H1 (cell line): ENCODE measurements at regions not wholly inside any gene's neighbourhood (a gene's known extent, or its start where the extent isn't known, plus 50 kb on each side); places are given as distances from the start of the nearest gene placed in this dataset.

Experiments
- CTCF ChIA-PET: fragments of 300-600 bp; sonication (Branson Sonifier 250); formaldehyde crosslinking; loops from one replicate; lab custom pipeline; 2021; ENCODE audit not compliant: partially characterized antibody; lab: Charles Lee
- POLR2A ChIA-PET: fragments of 300-600 bp; sonication (Branson Sonifier 250); formaldehyde crosslinking; loops from one replicate; lab custom pipeline; 2021; ENCODE audit warnings: inconsistent platforms; ENCODE audit not compliant: partially characterized antibody; lab: Charles Lee
- DNase-seq, 2 experiments: peaks; one replicate each; pipeline versions ENCODE4 v3.0.0 to v3.0.0-alpha.2; 2010 to 2022; ENCODE audit warnings: low spot score in 2 of 2, low read depth in 1 of 2, mixed read lengths in 1 of 2
- FAIRE-seq: peaks from 2 replicates; lab custom pipeline; 2011; peaks lifted over from hg19 to GRCh38; lab: Jason Lieb, UNC
- H2AFZ ChIP-seq: 2 replicates; pipeline ENCODE4 v1.8.1; 2012; ENCODE audit warnings: low read length, inconsistent platforms
- H2AK5ac ChIP-seq: 2 replicates; pipeline ENCODE4 v1.6.1; 2013; ENCODE audit warnings: low read depth, low read length
- H2BK120ac ChIP-seq: replicated peaks from 2 replicates; pipeline ENCODE3; 2013; ENCODE audit warnings: low read depth, low read length, inconsistent platforms
- H2BK12ac ChIP-seq: 2 replicates; pipeline ENCODE4 v1.6.1; 2013; ENCODE audit warnings: low read depth, low read length
- H2BK15ac ChIP-seq: 2 replicates; pipeline ENCODE4 v1.6.1; 2013; ENCODE audit warnings: low read length
- H2BK20ac ChIP-seq: 2 replicates; pipeline ENCODE4 v1.6.1; 2013; ENCODE audit warnings: low read length
- H2BK5ac ChIP-seq: 2 replicates; pipeline ENCODE4 v1.6.1; 2013; ENCODE audit warnings: low read depth, low read length
- H3K14ac ChIP-seq: 2 replicates; pipeline ENCODE4 v1.6.1; 2013; ENCODE audit warnings: inconsistent platforms; ENCODE audit not compliant: insufficient read length
- H3K18ac ChIP-seq: 2 replicates; pipeline ENCODE4 v1.6.1; 2013; ENCODE audit warnings: low read length; ENCODE audit errors: extremely low read depth
- H3K23ac ChIP-seq: 2 replicates; pipeline ENCODE4 v1.6.1; 2013; ENCODE audit warnings: inconsistent platforms; ENCODE audit not compliant: insufficient read length
- H3K23me2 ChIP-seq: 2 replicates; pipeline ENCODE4 v1.6.1; 2013; ENCODE audit warnings: low read depth, low read length
- H3K27ac ChIP-seq: 2 replicates; pipeline ENCODE4 v1.6.1; 2011; ENCODE audit warnings: low read depth, low read length, inconsistent platforms
- H3K27me3 ChIP-seq, 4 experiments: replicated peaks in 1 of 4; 1 replicate in 1 of 4; 2 replicates in 3 of 4; pipeline versions ENCODE4 v1.6.1 to v1.8.1; 2011 to 2013; ENCODE audit warnings: low read length in 3 of 4, mild to moderate bottlenecking in 3 of 4, inconsistent platforms in 2 of 4, mixed read lengths in 2 of 4, moderate library complexity in 1 of 4; ENCODE audit not compliant: control insufficient read depth in 3 of 4, insufficient read depth in 3 of 4; ENCODE audit errors: extremely low read depth in 1 of 4
- H3K36me3 ChIP-seq, 4 experiments: 2 replicates each; pipeline versions ENCODE4 v1.6.1 to v1.8.1; 2011 to 2013; ENCODE audit warnings: mild to moderate bottlenecking in 4 of 4, low read length in 3 of 4, moderate library complexity in 2 of 4, control low read depth in 1 of 4, inconsistent platforms in 1 of 4; ENCODE audit not compliant: insufficient read depth in 4 of 4, control insufficient read depth in 2 of 4
- H3K4ac ChIP-seq: replicated peaks from 2 replicates; pipeline ENCODE3; 2013; ENCODE audit warnings: low read length, low read depth, mixed read lengths, inconsistent platforms; ENCODE audit not compliant: insufficient read length
- H3K4me1 ChIP-seq, 4 experiments: replicated peaks in 1 of 4; 1 replicate in 1 of 4; 2 replicates in 3 of 4; pipeline versions ENCODE4 v1.6.1 to v1.8.1; 2011 to 2013; ENCODE audit warnings: low read length in 3 of 4, inconsistent platforms in 2 of 4, mixed read lengths in 1 of 4; ENCODE audit not compliant: insufficient read depth in 4 of 4, control insufficient read depth in 3 of 4
- H3K4me2 ChIP-seq, 2 experiments: 2 replicates each; pipeline versions ENCODE4 v1.6.1 to v1.8.1; 2011 to 2013; ENCODE audit warnings: low read depth in 2 of 2, low read length in 2 of 2, control low read depth in 1 of 2, inconsistent platforms in 1 of 2, mild to moderate bottlenecking in 1 of 2; ENCODE audit not compliant: insufficient read depth in 1 of 2
- H3K4me3 ChIP-seq, 4 experiments: fragments of 200-600, 300-600 bp in 1 of 4; sonication (generic), shearing (Covaris generic), sonication (Bioruptor Twin) in 1 of 4; 2 replicates each; pipeline versions ENCODE4 v1.5.1 to v1.8.1; 2011 to 2016; ENCODE audit warnings: low read length in 4 of 4, low read depth in 3 of 4, control low read depth in 2 of 4, inconsistent platforms in 2 of 4, mild to moderate bottlenecking in 2 of 4, mixed read lengths in 1 of 4, moderate library complexity in 1 of 4; ENCODE audit not compliant: insufficient read depth in 2 of 4; ENCODE audit errors: extremely low read depth in 1 of 4
- H3K56ac ChIP-seq: replicated peaks from 2 replicates; pipeline ENCODE3; 2013; ENCODE audit warnings: low read depth, mild to moderate bottlenecking, mixed read lengths, low read length, inconsistent platforms; ENCODE audit not compliant: insufficient read length
- H3K79me1 ChIP-seq: 2 replicates; pipeline ENCODE4 v1.6.1; 2013; ENCODE audit warnings: low read depth, low read length, control low read depth
- H3K79me2 ChIP-seq, 2 experiments: 2 replicates each; pipeline versions ENCODE4 v1.6.1 to v1.8.1; 2012 to 2013; ENCODE audit warnings: low read length in 2 of 2, mild to moderate bottlenecking in 2 of 2, inconsistent platforms in 1 of 2; ENCODE audit not compliant: insufficient read depth in 2 of 2, control insufficient read depth in 1 of 2
- H3K9ac ChIP-seq, 4 experiments: replicated peaks in 1 of 4; 1 replicate in 1 of 4; 2 replicates in 3 of 4; pipeline versions ENCODE4 v1.6.1 to v1.8.1; 2011 to 2013; ENCODE audit warnings: low read depth in 3 of 4, low read length in 3 of 4, control low read depth in 2 of 4, mild to moderate bottlenecking in 2 of 4, moderate library complexity in 2 of 4, inconsistent platforms in 1 of 4; ENCODE audit errors: extremely low read depth in 1 of 4
- H3K9me3 ChIP-seq, 2 experiments: 2 replicates each; pipeline versions ENCODE4 v1.6.1 to v1.8.1; 2012 to 2013; ENCODE audit warnings: mild to moderate bottlenecking in 2 of 2, moderate library complexity in 2 of 2, control low read depth in 1 of 2, inconsistent platforms in 1 of 2, low read depth in 1 of 2, low read length in 1 of 2, mixed read lengths in 1 of 2; ENCODE audit not compliant: insufficient read depth in 2 of 2
- H4K20me1 ChIP-seq, 2 experiments: replicated peaks in 1 of 2; 2 replicates each; pipeline versions ENCODE3 to v1.8.1; 2011 to 2013; ENCODE audit warnings: inconsistent platforms in 2 of 2, low read length in 2 of 2, mild to moderate bottlenecking in 1 of 2; ENCODE audit not compliant: insufficient read depth in 2 of 2, control insufficient read depth in 1 of 2
- H4K5ac ChIP-seq: 2 replicates; pipeline ENCODE4 v1.6.1; 2013; ENCODE audit warnings: low read length, low read depth, mixed read lengths, inconsistent platforms; ENCODE audit not compliant: insufficient read length
- H4K8ac ChIP-seq: 2 replicates; pipeline ENCODE4 v1.8.0; 2013; ENCODE audit warnings: mild to moderate bottlenecking, moderate library complexity, low read length, inconsistent platforms; ENCODE audit not compliant: insufficient read depth; ENCODE audit errors: extremely low read depth
- H4K91ac ChIP-seq: replicated peaks from 2 replicates; pipeline ENCODE3; 2013; ENCODE audit warnings: low read length, mixed read lengths, inconsistent platforms; ENCODE audit not compliant: insufficient read length
- CBX5 ChIP-seq: fragments of 300-800, 300-1000 bp; sonication (generic); IDR thresholded peaks from 2 replicates; pipeline ENCODE4 v1.7.1; 2016; ENCODE audit warnings: antibody characterized with exemption, low read length, low read depth
- HDAC6 ChIP-seq: IDR thresholded peaks from one replicate; pipeline ENCODE4 v1.7.1; 2012; ENCODE audit warnings: low read depth, mild to moderate bottlenecking, inconsistent platforms, low read length, moderate library complexity
- RXRA ChIP-seq: IDR thresholded peaks from 2 replicates; pipeline ENCODE4 v1.6.1; 2011; ENCODE audit warnings: low read depth, mild to moderate bottlenecking, low read length, moderate library complexity; ENCODE audit not compliant: insufficient read depth
- SIN3A ChIP-seq, 2 experiments: IDR thresholded peaks in 1 of 2; conservative IDR thresholded peaks in 1 of 2; 2 replicates each; pipeline ENCODE4 v1.6.1; 2011 to 2012; ENCODE audit warnings: low read length in 2 of 2, improper control_type of control experiment in 1 of 2, low read depth in 1 of 2, mild to moderate bottlenecking in 1 of 2
- SIRT6 ChIP-seq: IDR thresholded peaks from one replicate; pipeline ENCODE4 v1.7.1; 2012; ENCODE audit warnings: low read length, inconsistent platforms
- SP1 ChIP-seq: IDR thresholded peaks from 2 replicates; pipeline ENCODE4 v1.6.1; 2011; ENCODE audit warnings: low read depth, low read length
- TAF7 ChIP-seq: optimal IDR thresholded peaks from 2 replicates; pipeline ENCODE3; 2011; ENCODE audit warnings: low read depth, mild to moderate bottlenecking, inconsistent platforms, low read length, moderate library complexity, borderline replicate concordance
- YY1 ChIP-seq: IDR thresholded peaks from 2 replicates; pipeline ENCODE4 v1.6.1; 2011; ENCODE audit warnings: low read depth, mild to moderate bottlenecking, low read length
- WGBS, 2 experiments: shearing (Covaris generic) in 1 of 2; methylation state at CpG; one replicate each; pipeline versions ENCODE4 v1.1.6 to v1.1.7; 2013 to 2015; ENCODE audit warnings: low lambda C conversion rate in 2 of 2, mixed read lengths in 2 of 2, inconsistent platforms in 1 of 2, low coverage in 1 of 2, missing lambda C conversion rate in 1 of 2; ENCODE audit not compliant: insufficient replicate concordance in 2 of 2, insufficient coverage in 1 of 2, insufficient read length in 1 of 2; ENCODE audit errors: extremely low coverage in 1 of 2, missing lambda C conversion rate in 1 of 2; 5-methylcytosine and 5-hydroxymethylcytosine counted together
- TF ChIP-seq, protein P1 (sequence below): IDR thresholded peaks from 2 replicates; pipeline ENCODE4 v1.6.1; 2011; ENCODE audit warnings: low read depth, mild to moderate bottlenecking, low read length; ENCODE audit not compliant: insufficient read depth

DNA sequence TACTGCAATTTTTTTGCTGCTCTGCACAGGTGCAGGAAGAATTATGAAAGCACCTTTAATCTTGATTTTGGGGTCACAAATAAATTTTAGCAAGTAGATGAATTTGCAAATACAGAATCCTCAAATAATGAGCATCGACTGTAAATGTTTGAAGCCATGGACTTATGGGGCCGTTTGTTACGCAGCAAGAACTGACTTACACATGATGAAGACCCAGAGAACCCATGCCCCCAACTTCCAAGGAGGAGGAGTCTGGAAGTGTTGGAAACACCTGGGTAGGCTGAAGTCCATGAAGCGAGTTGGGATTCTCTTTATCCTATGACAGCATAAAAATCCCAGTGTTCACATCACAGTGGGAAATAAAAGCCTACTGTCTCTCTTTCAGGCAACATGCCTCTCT lies 176.6 kb downstream of the RBFOX3 start:
- Histone ChIP-seq H4K8ac (no peak overlapping the region), H3K56ac (no peak overlapping the region), H3K27me3 (no peaks in the 10 kb centered on the region), H3K4me2 (no peak overlapping the region), H3K9ac (no peak overlapping the region), H4K20me1 (peaks cover 0 to 3% of the 10 kb centered on the region in 2 experiments), H3K79me2 (no peaks in the 10 kb centered on the region), H3K27ac (no peak overlapping the region), H4K5ac (no peak overlapping the region), H4K91ac (no peak overlapping the region), H2BK5ac (no peak overlapping the region), H2BK15ac (no peak overlapping the region), H2AFZ (no peak overlapping the region), H3K4me1 (no peaks in the 10 kb centered on the region), H3K36me3 (no peaks in the 10 kb centered on the region), H3K23ac (no peak overlapping the region), H2BK12ac (no peak overlapping the region), H3K79me1 (no peaks in the 10 kb centered on the region), H3K23me2 (no peaks in the 10 kb centered on the region; the same call in 1 of the 2 replicates), H3K14ac (no peak overlapping the region), H3K4me3 (no peak overlapping the region), H2BK20ac (no peak overlapping the region), H2BK120ac (no peak overlapping the region), H2AK5ac (no peak overlapping the region), H3K4ac (no peak overlapping the region), H3K9me3 (no peaks in the 10 kb centered on the region), H3K18ac (no peak overlapping the region)
- no peak for DNase-seq
- TF ChIP-seq YY1: no peak
- TF ChIP-seq TAF7: no peak
- no peak for TF ChIP-seq SIN3A (conservative IDR thresholded peaks at IDR 0.05 in 1 of 2, IDR thresholded peaks at IDR 0.05 in 1 of 2; ENCODE audit: low read depth in 1 of 2, low read length in 2 of 2)
- TF ChIP-seq SP1: no peak
- no peak for TF ChIP-seq HDAC6
- no peak for TF ChIP-seq RXRA
- TF ChIP-seq, protein P1, sequence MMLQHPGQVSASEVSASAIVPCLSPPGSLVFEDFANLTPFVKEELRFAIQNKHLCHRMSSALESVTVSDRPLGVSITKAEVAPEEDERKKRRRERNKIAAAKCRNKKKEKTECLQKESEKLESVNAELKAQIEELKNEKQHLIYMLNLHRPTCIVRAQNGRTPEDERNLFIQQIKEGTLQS: no peak
- TF ChIP-seq CBX5: no peak
- no peak for TF ChIP-seq SIRT6
- FAIRE-seq: no peak
- ChIA-PET CTCF (interaction anchor here (1.1 kb wide), 1 partner anchor 274 kb away, joined by 3 read pairs; no protein-coding TSS in a partner anchor), POLR2A (interaction anchor here (0.5 kb wide), 1 partner anchor 35 kb away, joined by 4 read pairs; no protein-coding TSS in a partner anchor)
- 96% methylated on average over 4 of the region's 4 CpGs; no CpG with 5 or more reads in 1 of the 2 experiments for WGBS, 2 experiments
